Osteocyte (in vitro differentiated cells): ENCODE measurements at regions not wholly inside any gene's neighbourhood (a gene's known extent, or its start where the extent isn't known, plus 50 kb on each side); places are given as distances from the start of the nearest gene placed in this dataset.

ENCODE experiments used
- DNase-seq: peaks from one replicate; pipeline ENCODE4 v3.0.0; 2021; ENCODE audit warnings: mixed read lengths; ENCODE audit not compliant: unreplicated experiment; ENCODE audit errors: extremely low spot score
- H3K27ac Mint-ChIP-seq: one replicate; pipeline ENCODE4 v1.8.0; 2021; ENCODE audit warnings: mild to moderate bottlenecking, mixed read lengths; ENCODE audit not compliant: unreplicated experiment
- H3K27me3 Mint-ChIP-seq: one replicate; pipeline ENCODE4 v1.8.0; 2021; ENCODE audit warnings: mixed read lengths; ENCODE audit not compliant: unreplicated experiment
- H3K36me3 Mint-ChIP-seq: one replicate; pipeline ENCODE4 v1.8.0; 2021; ENCODE audit warnings: mixed read lengths; ENCODE audit not compliant: unreplicated experiment
- H3K4me1 Mint-ChIP-seq: one replicate; pipeline ENCODE4 v1.8.0; 2021; ENCODE audit warnings: mixed read lengths; ENCODE audit not compliant: unreplicated experiment
- H3K4me3 Mint-ChIP-seq: one replicate; pipeline ENCODE4 v1.8.0; 2021; ENCODE audit warnings: mild to moderate bottlenecking, moderate library complexity, mixed read lengths; ENCODE audit not compliant: unreplicated experiment
- H3K9me3 Mint-ChIP-seq: one replicate; pipeline ENCODE4 v1.8.0; 2021; ENCODE audit warnings: mixed read lengths; ENCODE audit not compliant: unreplicated experiment
- TF ChIP-seq, protein P1 (sequence below): fragments of 200-600 bp; sonication (generic); IDR thresholded peaks from 2 replicates; pipeline ENCODE4 v1.5.0; 2021; ENCODE audit warnings: antibody characterized with exemption, mild to moderate bottlenecking, moderate library complexity

DNA sequence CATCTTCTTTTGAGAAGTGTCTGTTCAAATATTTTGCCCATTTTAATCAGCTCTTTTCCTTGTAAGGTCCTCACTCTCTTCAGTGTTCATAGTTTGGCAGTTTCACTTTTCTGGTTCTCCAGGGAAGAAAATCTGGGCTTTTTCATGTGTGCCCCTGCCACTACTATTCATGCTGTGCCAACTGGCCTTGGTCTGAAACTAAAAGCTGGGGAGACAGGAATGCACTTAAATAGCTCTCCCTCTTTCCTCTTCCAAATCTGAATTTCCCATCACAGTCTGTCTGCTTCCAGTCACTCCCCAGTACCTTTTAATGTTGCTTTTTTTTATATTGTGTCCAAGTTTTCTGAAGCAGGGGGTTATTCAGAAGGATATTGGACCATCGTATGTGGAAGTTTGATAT, 574.3 kb upstream of the POU3F3 start:
- no peaks in the 10 kb centered on the region for H3K36me3 Mint-ChIP-seq
- no peak for DNase-seq
- TF ChIP-seq, protein P1, sequence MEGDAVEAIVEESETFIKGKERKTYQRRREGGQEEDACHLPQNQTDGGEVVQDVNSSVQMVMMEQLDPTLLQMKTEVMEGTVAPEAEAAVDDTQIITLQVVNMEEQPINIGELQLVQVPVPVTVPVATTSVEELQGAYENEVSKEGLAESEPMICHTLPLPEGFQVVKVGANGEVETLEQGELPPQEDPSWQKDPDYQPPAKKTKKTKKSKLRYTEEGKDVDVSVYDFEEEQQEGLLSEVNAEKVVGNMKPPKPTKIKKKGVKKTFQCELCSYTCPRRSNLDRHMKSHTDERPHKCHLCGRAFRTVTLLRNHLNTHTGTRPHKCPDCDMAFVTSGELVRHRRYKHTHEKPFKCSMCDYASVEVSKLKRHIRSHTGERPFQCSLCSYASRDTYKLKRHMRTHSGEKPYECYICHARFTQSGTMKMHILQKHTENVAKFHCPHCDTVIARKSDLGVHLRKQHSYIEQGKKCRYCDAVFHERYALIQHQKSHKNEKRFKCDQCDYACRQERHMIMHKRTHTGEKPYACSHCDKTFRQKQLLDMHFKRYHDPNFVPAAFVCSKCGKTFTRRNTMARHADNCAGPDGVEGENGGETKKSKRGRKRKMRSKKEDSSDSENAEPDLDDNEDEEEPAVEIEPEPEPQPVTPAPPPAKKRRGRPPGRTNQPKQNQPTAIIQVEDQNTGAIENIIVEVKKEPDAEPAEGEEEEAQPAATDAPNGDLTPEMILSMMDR: no peak
- no peaks in the 10 kb centered on the region for H3K27me3 Mint-ChIP-seq
- no peaks in the 10 kb centered on the region for H3K4me1 Mint-ChIP-seq
- no peak overlapping the region for H3K4me3 Mint-ChIP-seq
- H3K27ac Mint-ChIP-seq: no peak overlapping the region
- H3K9me3 Mint-ChIP-seq: no peaks in the 10 kb centered on the region

DNA sequence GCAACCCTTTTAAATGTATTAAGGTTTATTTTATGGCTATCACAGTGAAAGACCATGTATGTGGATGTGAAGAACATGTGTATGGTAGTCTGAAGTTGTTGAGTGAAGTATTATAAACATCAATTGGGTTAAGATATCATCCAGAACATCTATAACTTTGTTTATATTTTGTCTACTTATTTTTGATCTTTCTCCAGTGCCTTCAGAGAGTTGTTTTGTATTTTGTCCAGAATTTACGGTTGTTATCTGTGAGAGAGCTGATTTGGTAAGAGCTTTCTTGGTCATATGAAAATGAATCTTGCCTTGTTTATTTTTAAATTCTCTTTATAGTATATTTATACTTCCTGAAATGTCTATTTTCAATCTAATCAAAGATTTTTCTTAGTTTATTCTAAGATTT, 573.7 kb upstream of the POU3F3 start:
- no peak for DNase-seq
- TF ChIP-seq, protein P1: no peak
- H3K4me3 Mint-ChIP-seq: no peak overlapping the region
- H3K4me1 Mint-ChIP-seq: no peaks in the 10 kb centered on the region
- no peaks in the 10 kb centered on the region for H3K36me3 Mint-ChIP-seq
- no peak overlapping the region for H3K27ac Mint-ChIP-seq
- H3K27me3 Mint-ChIP-seq: no peaks in the 10 kb centered on the region
- H3K9me3 Mint-ChIP-seq: no peaks in the 10 kb centered on the region

DNA sequence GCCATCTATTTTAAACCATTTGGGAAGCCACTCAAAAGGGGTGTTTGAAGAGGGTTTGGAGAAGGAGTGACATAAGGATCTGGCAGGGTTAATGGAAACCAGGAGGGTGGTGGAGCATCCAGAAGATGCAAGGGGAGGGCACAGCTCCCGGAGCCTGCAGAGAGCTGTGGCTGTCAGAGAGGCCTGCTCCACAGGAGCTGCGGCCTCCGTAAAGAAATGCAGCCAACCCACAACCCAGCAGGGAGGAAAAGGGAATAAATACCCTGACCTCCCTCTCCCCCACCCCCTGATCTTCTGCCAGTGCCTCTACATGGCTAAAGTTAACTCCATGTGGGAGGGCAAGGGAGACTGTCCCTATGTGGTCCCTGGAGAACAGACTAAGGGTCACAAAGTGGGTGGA, 567.1 kb upstream of the POU3F3 start:
- Mint-ChIP-seq H3K27ac (no peak overlapping the region), H3K4me1 (peaks cover 4% of the 10 kb centered on the region), H3K36me3 (no peaks in the 10 kb centered on the region), H3K9me3 (no peaks in the 10 kb centered on the region), H3K27me3 (no peaks in the 10 kb centered on the region), H3K4me3 (no peak overlapping the region)
- no peak for DNase-seq
- TF ChIP-seq, protein P1: no peak

DNA sequence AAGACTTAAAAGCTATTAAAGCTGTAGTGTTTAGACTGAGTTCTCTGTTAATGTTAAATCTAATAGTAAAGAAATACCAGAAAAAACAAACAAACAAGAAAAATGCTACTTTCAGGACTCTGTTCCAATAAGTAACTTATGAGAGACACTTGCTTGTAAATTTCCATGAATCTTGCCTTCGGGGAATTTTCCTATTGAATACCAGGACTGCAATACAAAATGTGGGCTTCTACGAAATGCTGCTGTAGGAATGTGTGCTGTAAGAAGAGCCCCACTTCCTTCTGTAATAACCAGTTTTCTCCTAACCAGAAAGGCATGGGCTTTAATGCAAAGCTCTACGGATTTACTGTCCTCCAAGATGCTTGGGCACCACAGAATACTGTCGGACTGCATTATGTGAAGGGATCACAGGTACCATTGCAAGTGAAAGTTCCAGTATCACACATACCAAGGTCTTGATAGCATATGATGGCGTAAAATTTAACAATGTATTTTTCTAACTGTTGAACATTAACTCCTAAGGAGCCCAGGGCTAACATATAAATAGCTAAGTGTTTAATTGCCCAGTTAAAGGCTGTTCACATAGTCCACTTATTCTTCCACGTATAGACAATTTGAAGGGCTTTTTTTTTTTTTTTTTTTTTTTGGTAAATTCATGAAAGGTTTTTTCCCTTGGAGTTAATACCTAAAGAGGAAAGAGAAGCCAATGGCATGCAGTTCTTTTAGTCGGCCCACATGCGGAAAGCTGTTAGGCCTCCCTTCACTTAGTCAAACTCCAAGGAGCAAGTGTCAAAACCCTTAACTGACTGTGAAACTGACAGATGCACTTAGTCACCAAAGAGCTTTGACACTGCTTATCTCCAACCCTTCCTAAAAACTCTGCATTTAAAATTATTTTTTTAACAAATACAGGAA, 564.0 kb upstream of the POU3F3 start:
- H3K36me3 Mint-ChIP-seq: no peaks in the 10 kb centered on the region
- TF ChIP-seq, protein P1: no peak
- H3K4me3 Mint-ChIP-seq: no peak overlapping the region
- H3K9me3 Mint-ChIP-seq: no peaks in the 10 kb centered on the region
- peaks cover 4% of the 10 kb centered on the region for H3K4me1 Mint-ChIP-seq
- H3K27ac Mint-ChIP-seq: no peak overlapping the region
- no peaks in the 10 kb centered on the region for H3K27me3 Mint-ChIP-seq
- DNase-seq: no peak

DNA sequence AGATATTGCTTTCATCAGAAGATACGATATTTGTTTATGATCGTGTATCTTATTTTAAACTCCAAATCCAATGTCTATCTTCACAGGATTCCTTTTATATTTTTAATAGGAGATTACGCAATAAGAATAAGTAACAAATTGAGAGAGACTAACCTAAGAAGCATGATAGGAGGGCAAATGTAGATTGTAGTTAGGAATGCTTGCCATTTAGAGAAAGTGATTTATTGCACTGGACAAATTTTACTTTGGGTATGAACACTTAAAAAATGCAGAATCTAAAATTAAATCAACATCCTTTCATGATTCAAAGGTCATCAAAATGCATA, 563.4 kb upstream of the POU3F3 start:
- TF ChIP-seq, protein P1: no peak
- DNase-seq: no peak
- no peaks in the 10 kb centered on the region for H3K36me3 Mint-ChIP-seq
- H3K4me3 Mint-ChIP-seq: no peak overlapping the region
- no peak overlapping the region for H3K27ac Mint-ChIP-seq
- H3K27me3 Mint-ChIP-seq: no peaks in the 10 kb centered on the region
- no peaks in the 10 kb centered on the region for H3K9me3 Mint-ChIP-seq
- H3K4me1 Mint-ChIP-seq: peaks cover 4% of the 10 kb centered on the region
